ENCODE measurements at regions not wholly inside any gene's neighbourhood (a gene's known extent, or its start where the extent isn't known, plus 50 kb on each side); places are given as distances from the start of the nearest gene placed in this dataset.

GRCh38 chr3:191972714-191973398 lies 511.9 kb downstream of the PYDC2 start:
- TF ChIP-seq CTCF (IDR thresholded peaks at IDR 0.05; ENCODE audit: low read depth, low read length), result no peak
- no peak overlapping the region for H3K27ac ChIP-seq
- H3K9me3 ChIP-seq (ENCODE audit: low read depth), result no peaks in the 10 kb centered on the region
- H3K27me3 ChIP-seq, result no peaks in the 10 kb centered on the region
- no peaks in the 10 kb centered on the region for H3K4me1 ChIP-seq (ENCODE audit: low read depth)
- no peaks in the 10 kb centered on the region for H3K36me3 ChIP-seq
- no peak overlapping the region for H3K4me3 ChIP-seq
- DNase-seq (ENCODE audit: low read depth in 1 of 2, low spot score in 1 of 2), result no peak

- H3K27ac ChIP-seq, result no peak overlapping the region
- H3K4me1 ChIP-seq (ENCODE audit: low read depth), result no peaks in the 10 kb centered on the region
- H3K27me3 ChIP-seq, result no peaks in the 10 kb centered on the region
- H3K36me3 ChIP-seq, result no peaks in the 10 kb centered on the region
- no peak overlapping the region for H3K4me3 ChIP-seq
- no peaks in the 10 kb centered on the region for H3K9me3 ChIP-seq (ENCODE audit: low read depth)
- no peak for DNase-seq (ENCODE audit: low read depth in 1 of 2, low spot score in 1 of 2)
- no peak for TF ChIP-seq CTCF (IDR thresholded peaks at IDR 0.05; ENCODE audit: low read depth, low read length)
These were observed 512.9 kb downstream of the PYDC2 start for GRCh38 chr3:191973820-191974219.

- Histone ChIP-seq H3K27me3 (no peaks in the 10 kb centered on the region), H3K4me1 (ENCODE audit: low read depth) (no peaks in the 10 kb centered on the region), H3K4me3 (no peak overlapping the region), H3K9me3 (ENCODE audit: low read depth) (no peaks in the 10 kb centered on the region), H3K27ac (no peak overlapping the region), H3K36me3 (no peaks in the 10 kb centered on the region)
- no peak for DNase-seq (ENCODE audit: low read depth in 1 of 2, low spot score in 1 of 2)
- no peak for TF ChIP-seq CTCF (IDR thresholded peaks at IDR 0.05; ENCODE audit: low read depth, low read length)
These were observed 515.0 kb downstream of the PYDC2 start for GRCh38 chr3:191975936-191976335.

GRCh38 chr3:191980443-191980842 lies 519.5 kb downstream of the PYDC2 start:
- DNase-seq (ENCODE audit: low read depth in 1 of 2, low spot score in 1 of 2), result no peak
- no peak overlapping the region for H3K4me3 ChIP-seq
- H3K36me3 ChIP-seq, result no peaks in the 10 kb centered on the region
- no peak for TF ChIP-seq CTCF (IDR thresholded peaks at IDR 0.05; ENCODE audit: low read depth, low read length)
- no peaks in the 10 kb centered on the region for H3K27me3 ChIP-seq
- H3K27ac ChIP-seq, result no peak overlapping the region
- no peaks in the 10 kb centered on the region for H3K4me1 ChIP-seq (ENCODE audit: low read depth)
- no peaks in the 10 kb centered on the region for H3K9me3 ChIP-seq (ENCODE audit: low read depth)

GRCh38 chr3:191982481-191982880 lies 521.5 kb downstream of the PYDC2 start:
- DNase-seq (ENCODE audit: low read depth in 1 of 2, low spot score in 1 of 2), result no peak
- H3K9me3 ChIP-seq (ENCODE audit: low read depth), result no peaks in the 10 kb centered on the region

More at GRCh38 chr3:191982481-191982880, 521.5 kb downstream of the PYDC2 start:
- H3K27ac ChIP-seq, result no peak overlapping the region
- H3K27me3 ChIP-seq, result no peaks in the 10 kb centered on the region
- H3K4me1 ChIP-seq (ENCODE audit: low read depth), result no peaks in the 10 kb centered on the region
- TF ChIP-seq CTCF (IDR thresholded peaks at IDR 0.05; ENCODE audit: low read depth, low read length), result no peak
- no peaks in the 10 kb centered on the region for H3K36me3 ChIP-seq
- H3K4me3 ChIP-seq, result no peak overlapping the region
